ENCODE measurements at regions not wholly inside any gene's neighbourhood (a gene's known extent, or its start where the extent isn't known, plus 50 kb on each side); places are given as distances from the start of the nearest gene placed in this dataset.

DNA sequence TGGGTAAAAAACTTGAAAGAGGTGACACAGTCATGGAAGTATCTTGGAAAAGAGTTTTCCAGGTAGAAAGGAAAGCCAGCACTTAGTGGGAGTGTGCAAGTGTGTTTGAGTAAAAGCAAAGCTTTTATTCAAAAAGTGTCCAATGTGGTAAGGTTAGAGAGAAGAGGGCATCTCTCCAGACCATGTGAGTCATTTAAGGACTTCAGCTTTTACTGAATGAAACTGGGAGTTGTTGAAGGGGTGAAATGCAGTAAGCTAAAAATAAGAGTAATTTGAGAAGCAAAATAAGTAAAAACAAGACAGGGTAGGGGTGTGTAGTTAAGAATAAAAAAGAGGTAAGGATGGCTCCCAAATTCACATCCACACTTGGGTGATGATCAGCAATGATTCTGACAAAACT lies 238.9 kb downstream of the SLC7A11 start:
- TF ChIP-seq CTCF (IDR thresholded peaks at IDR 0.05 in 8 of 11, conservative IDR thresholded peaks at IDR 0.05 in 3 of 11), result no peak
- no peak for TF ChIP-seq POLR2AphosphoS5 (IDR thresholded peaks at IDR 0.05)
- no peak for TF ChIP-seq POLR2A (IDR thresholded peaks at IDR 0.05)
